MV-4-11 (cell line): ENCODE measurements at regions not wholly inside any gene's neighbourhood (a gene's known extent, or its start where the extent isn't known, plus 50 kb on each side); places are given as distances from the start of the nearest gene placed in this dataset.

Source experiments
- DNase-seq: peaks from one replicate; lab custom pipeline; 2025; lab: John Stamatoyannopoulos, UW

GRCh38 chr20:4559106-4559505 lies 127.2 kb upstream of the PRNP start:
- DNase-seq, result no peak

- no peak for DNase-seq
Observed at GRCh38 chr20:4556781-4557180, 129.5 kb upstream of the PRNP start.

GRCh38 chr20:4555188-4555890 lies 130.9 kb upstream of the PRNP start:
- peak; percentile 14 for DNase-seq

GRCh38 chr20:4554346-4554745 lies 131.9 kb upstream of the PRNP start:
- no peak for DNase-seq

- no peak for DNase-seq
Observed at GRCh38 chr20:4552075-4552640, 134.1 kb upstream of the PRNP start.

- DNase-seq, result no peak
Observed at GRCh38 chr20:4550740-4551139, 135.5 kb upstream of the PRNP start.

- no peak for DNase-seq
Observed at GRCh38 chr20:4549711-4550259, 136.5 kb upstream of the PRNP start.

- no peak for DNase-seq
Observed at GRCh38 chr20:4548552-4548951, 137.7 kb upstream of the PRNP start.

- DNase-seq, result no peak
Observed at GRCh38 chr20:4546786-4547185, 139.5 kb upstream of the PRNP start.

GRCh38 chr20:4546342-4546741 lies 139.9 kb upstream of the PRNP start:
- no peak for DNase-seq

GRCh38 chr20:4545526-4545925 lies 140.7 kb upstream of the PRNP start:
- no peak for DNase-seq

- no peak for DNase-seq
Observed at GRCh38 chr20:4544765-4545164, 141.5 kb upstream of the PRNP start.

GRCh38 chr20:4542270-4542669 lies 144.0 kb upstream of the PRNP start:
- DNase-seq, result no peak

GRCh38 chr20:4534315-4534714 lies 151.9 kb upstream of the PRNP start:
- DNase-seq, result no peak

GRCh38 chr20:4533368-4534133 lies 152.7 kb upstream of the PRNP start:
- DNase-seq, result no peak

GRCh38 chr20:4532772-4533171 lies 153.5 kb upstream of the PRNP start:
- no peak for DNase-seq

GRCh38 chr20:4524792-4525191 lies 161.5 kb upstream of the PRNP start:
- DNase-seq, result no peak

- no peak for DNase-seq
Observed at GRCh38 chr20:4524307-4524706, 161.9 kb upstream of the PRNP start.

- no peak for DNase-seq
Observed at GRCh38 chr20:4522310-4522709, 163.9 kb upstream of the PRNP start.

GRCh38 chr20:4521170-4521968 lies 164.9 kb upstream of the PRNP start:
- no peak for DNase-seq

- DNase-seq, result peak; percentile 14
Observed at GRCh38 chr20:4519534-4519933, 166.7 kb upstream of the PRNP start.

- no peak for DNase-seq
Observed at GRCh38 chr20:4516876-4517275, 169.4 kb upstream of the PRNP start.
